DND-41 (cell line): ENCODE measurements at regions not wholly inside any gene's neighbourhood (a gene's known extent, or its start where the extent isn't known, plus 50 kb on each side); places are given as distances from the start of the nearest gene placed in this dataset.
A peak's percentile ranks its signal among the peaks of the same experiment; 100 is the strongest.
"Not testable (repeated sequence)": the region's sequence is repeated elsewhere in the genome, so short reads cannot be mapped to it uniquely, and the experiment has no call there.

Experiments used
- ATAC-seq: fragments of 200-7000 bp; cut with Tn5 transposase; 3 replicates; pipeline ENCODE4 v1.9.1; 2021; ENCODE audit warnings: low read depth; ENCODE audit not compliant: insufficient read depth
- DNase-seq: peaks from one replicate; pipeline ENCODE4 v3.0.0-alpha.2; 2020
- H2AFZ ChIP-seq: 2 replicates; pipeline ENCODE4 v1.6.0; 2012; ENCODE audit warnings: low read depth, low read length
- H3K27ac ChIP-seq: 2 replicates; pipeline ENCODE4 v1.5.1; 2012; ENCODE audit warnings: low read length, inconsistent platforms
- H3K27me3 ChIP-seq: fragments of 200-600 bp; sonication (generic); 2 replicates; pipeline ENCODE4 v1.6.0; 2012; ENCODE audit warnings: low read length, mild to moderate bottlenecking, inconsistent platforms; ENCODE audit not compliant: insufficient read depth, poor library complexity
- H3K36me3 ChIP-seq: 2 replicates; pipeline ENCODE4 v1.5.1; 2012; ENCODE audit warnings: low read length, inconsistent platforms; ENCODE audit not compliant: insufficient read depth
- H3K4me1 ChIP-seq: 2 replicates; pipeline ENCODE4 v1.5.1; 2012; ENCODE audit warnings: mild to moderate bottlenecking, low read length; ENCODE audit not compliant: insufficient read depth
- H3K4me2 ChIP-seq: 2 replicates; pipeline ENCODE4 v1.6.0; 2012; ENCODE audit warnings: mild to moderate bottlenecking, moderate library complexity, low read length, inconsistent platforms; ENCODE audit not compliant: insufficient read depth
- H3K4me3 ChIP-seq, 2 experiments: fragments of 200-600 bp in 1 of 2; shearing (Covaris generic) in 1 of 2; 2 replicates each; pipeline ENCODE4 v1.5.1; 2012 to 2016; ENCODE audit warnings: inconsistent platforms in 2 of 2, low read length in 2 of 2, mild to moderate bottlenecking in 2 of 2, low read depth in 1 of 2, moderate library complexity in 1 of 2
- H3K79me2 ChIP-seq: 2 replicates; pipeline ENCODE4 v1.6.0; 2012; ENCODE audit warnings: low read length, inconsistent platforms; ENCODE audit not compliant: insufficient read depth
- H3K9ac ChIP-seq: 2 replicates; pipeline ENCODE4 v1.6.0; 2012; ENCODE audit warnings: low read depth, mild to moderate bottlenecking, inconsistent platforms, low read length, moderate library complexity
- H3K9me3 ChIP-seq: 2 replicates; pipeline ENCODE4 v1.5.1; 2012; ENCODE audit warnings: low read length, moderate library complexity, mild to moderate bottlenecking, inconsistent platforms; ENCODE audit not compliant: insufficient read depth, severe bottlenecking
- H4K20me1 ChIP-seq: 2 replicates; pipeline ENCODE4 v1.6.0; 2012; ENCODE audit warnings: low read length; ENCODE audit not compliant: insufficient read depth
- TF ChIP-seq, protein P1 (sequence below): IDR thresholded peaks from 2 replicates; pipeline ENCODE4 v1.5.1; 2012; ENCODE audit warnings: borderline replicate concordance, low read length, moderate library complexity, mild to moderate bottlenecking; ENCODE audit not compliant: poor library complexity, severe bottlenecking; ENCODE audit errors: extremely low read depth

DNA sequence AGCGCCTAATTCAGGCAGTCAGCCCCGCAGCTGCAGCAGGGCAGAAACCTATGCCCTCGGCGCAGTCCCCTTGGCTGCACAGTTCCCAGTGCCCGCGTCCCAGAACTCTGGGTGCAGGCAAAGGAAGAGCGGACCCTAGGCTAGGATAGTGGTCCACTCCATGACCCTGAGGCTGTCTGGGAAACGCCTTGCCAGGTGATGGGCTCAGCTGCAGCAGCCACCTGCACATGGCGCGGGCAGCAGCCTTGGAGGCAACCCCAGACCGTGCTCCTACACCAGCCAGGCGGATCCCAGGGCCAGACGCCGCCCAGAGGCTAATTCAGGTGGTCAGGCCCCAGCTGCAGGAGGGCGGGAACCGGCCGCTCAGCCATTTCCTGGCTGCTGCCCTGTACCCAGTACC lies 83.0 kb downstream of the POTEC start:
- not testable (repeated sequence) for H3K27me3 ChIP-seq, DNase-seq, H3K79me2 ChIP-seq, H2AFZ ChIP-seq, ATAC-seq, H3K27ac ChIP-seq, H3K9ac ChIP-seq, H3K4me3 ChIP-seq, H3K36me3 ChIP-seq, H3K9me3 ChIP-seq, H3K4me1 ChIP-seq, H3K4me2 ChIP-seq, H4K20me1 ChIP-seq

DNA sequence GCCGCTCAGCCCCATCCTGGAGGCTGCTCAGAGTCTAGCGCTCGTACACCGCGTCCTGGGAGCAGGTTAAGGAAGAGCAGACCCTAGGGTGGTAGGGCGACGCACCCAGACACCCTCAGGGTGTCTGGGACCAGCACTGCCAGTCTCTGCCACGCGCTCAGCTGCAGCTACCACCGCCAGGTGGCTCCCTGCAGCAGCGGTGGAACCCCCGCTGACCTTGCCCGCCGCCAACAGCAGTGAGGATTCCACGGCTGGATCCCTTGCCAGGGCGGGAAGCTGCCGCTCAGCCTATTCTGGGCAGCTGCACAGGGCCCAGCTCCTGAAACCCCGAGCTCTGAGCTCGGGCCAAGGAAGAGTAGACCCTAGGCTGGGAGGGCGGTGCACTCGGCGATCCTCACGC lies 83.6 kb downstream of the POTEC start:
- not testable (repeated sequence) for H2AFZ ChIP-seq, H3K36me3 ChIP-seq, H3K4me1 ChIP-seq, H3K79me2 ChIP-seq, H4K20me1 ChIP-seq, H3K9me3 ChIP-seq, H3K4me2 ChIP-seq, H3K27ac ChIP-seq, H3K9ac ChIP-seq, DNase-seq, H3K27me3 ChIP-seq, ATAC-seq, H3K4me3 ChIP-seq

DNA sequence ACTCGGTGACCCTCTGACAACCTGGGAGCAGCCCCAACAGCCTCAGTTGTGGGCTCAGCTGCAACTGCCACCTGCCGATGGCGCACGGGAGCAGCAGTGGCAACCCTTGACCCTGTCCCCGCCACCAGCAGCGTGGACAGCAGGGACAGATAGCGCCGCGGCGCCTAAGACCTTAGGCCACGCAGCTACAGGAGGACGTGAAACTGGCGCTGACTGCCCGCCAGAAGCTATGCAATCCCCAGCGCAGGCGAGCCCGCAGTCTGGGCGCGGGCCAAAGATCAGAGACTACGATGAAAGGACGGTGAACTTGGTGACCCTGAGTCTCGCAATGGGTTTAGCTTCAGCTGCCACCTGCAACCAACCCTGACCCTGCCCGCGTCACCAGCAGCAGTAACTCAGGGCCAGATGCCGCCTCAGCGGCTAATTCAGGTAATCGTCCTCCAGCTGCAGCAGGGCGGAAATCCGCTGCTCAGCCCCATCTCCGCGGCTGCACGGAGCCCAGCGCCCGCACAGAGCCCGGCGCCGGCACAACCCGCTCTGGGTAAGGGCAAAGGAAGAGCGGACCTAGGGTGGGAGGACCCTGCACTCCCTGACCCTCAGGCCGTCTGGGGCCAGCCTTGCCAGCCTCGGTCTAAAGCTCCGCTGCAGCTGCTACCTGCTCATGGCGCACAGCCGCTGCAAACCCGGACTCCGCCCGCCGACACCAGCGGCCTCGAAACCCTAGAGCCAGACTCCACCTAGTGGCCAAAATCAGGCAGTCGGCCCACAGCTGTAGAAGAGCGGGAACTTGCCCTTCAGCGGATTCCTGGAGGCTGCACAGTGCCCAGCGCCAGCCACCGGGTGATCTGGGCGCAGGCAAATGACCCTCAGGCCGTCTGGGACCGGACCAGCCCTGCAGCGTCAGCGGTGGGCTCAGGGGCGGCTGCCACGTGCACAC lies 85.1 kb downstream of the POTEC start:
- H3K4me2 ChIP-seq, result peak overlapping the region; percentile 53
- H3K27me3 ChIP-seq, H3K36me3 ChIP-seq, H3K27ac ChIP-seq, H4K20me1 ChIP-seq, H3K9me3 ChIP-seq, H3K79me2 ChIP-seq, H3K4me1 ChIP-seq: not testable (repeated sequence)
- ATAC-seq, result peak; percentile 78
- H2AFZ ChIP-seq, result peak overlapping the region; percentile 45
- H3K4me3 ChIP-seq, result peak overlapping the region in 1 of 2 experiments; percentile 53; a peak in 2 of 4 replicates
- peak overlapping the region; percentile 39; the same call in 1 of the 2 replicates for H3K9ac ChIP-seq
- DNase-seq, result peak; percentile 84
- TF ChIP-seq, protein P1, sequence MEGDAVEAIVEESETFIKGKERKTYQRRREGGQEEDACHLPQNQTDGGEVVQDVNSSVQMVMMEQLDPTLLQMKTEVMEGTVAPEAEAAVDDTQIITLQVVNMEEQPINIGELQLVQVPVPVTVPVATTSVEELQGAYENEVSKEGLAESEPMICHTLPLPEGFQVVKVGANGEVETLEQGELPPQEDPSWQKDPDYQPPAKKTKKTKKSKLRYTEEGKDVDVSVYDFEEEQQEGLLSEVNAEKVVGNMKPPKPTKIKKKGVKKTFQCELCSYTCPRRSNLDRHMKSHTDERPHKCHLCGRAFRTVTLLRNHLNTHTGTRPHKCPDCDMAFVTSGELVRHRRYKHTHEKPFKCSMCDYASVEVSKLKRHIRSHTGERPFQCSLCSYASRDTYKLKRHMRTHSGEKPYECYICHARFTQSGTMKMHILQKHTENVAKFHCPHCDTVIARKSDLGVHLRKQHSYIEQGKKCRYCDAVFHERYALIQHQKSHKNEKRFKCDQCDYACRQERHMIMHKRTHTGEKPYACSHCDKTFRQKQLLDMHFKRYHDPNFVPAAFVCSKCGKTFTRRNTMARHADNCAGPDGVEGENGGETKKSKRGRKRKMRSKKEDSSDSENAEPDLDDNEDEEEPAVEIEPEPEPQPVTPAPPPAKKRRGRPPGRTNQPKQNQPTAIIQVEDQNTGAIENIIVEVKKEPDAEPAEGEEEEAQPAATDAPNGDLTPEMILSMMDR, result peak; percentile 55

DNA sequence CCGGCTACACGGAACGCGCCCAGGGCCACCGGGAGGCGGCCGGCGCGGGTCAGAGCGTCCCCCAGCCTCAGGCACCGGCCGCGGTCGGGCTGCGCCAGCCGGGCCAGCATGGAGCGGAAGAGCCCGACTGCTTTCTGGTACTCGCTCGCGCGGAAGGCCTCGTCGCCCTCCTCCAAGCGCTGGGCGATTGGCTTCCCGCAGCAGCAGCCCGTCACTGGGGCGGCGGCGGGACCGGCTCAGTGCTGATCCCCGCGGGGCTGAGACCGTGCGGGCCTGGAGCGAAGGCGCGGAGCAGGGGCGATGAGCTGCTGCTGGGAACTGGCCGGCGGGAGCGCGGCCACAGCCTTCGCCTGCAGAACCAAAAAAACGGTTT lies 92.8 kb downstream of the POTEC start:
- not testable (repeated sequence) for H4K20me1 ChIP-seq, DNase-seq, H3K27me3 ChIP-seq, H3K9ac ChIP-seq, H3K36me3 ChIP-seq, H3K4me2 ChIP-seq, H3K27ac ChIP-seq, H3K79me2 ChIP-seq, H2AFZ ChIP-seq, H3K4me3 ChIP-seq, H3K4me1 ChIP-seq, H3K9me3 ChIP-seq, ATAC-seq

DNA sequence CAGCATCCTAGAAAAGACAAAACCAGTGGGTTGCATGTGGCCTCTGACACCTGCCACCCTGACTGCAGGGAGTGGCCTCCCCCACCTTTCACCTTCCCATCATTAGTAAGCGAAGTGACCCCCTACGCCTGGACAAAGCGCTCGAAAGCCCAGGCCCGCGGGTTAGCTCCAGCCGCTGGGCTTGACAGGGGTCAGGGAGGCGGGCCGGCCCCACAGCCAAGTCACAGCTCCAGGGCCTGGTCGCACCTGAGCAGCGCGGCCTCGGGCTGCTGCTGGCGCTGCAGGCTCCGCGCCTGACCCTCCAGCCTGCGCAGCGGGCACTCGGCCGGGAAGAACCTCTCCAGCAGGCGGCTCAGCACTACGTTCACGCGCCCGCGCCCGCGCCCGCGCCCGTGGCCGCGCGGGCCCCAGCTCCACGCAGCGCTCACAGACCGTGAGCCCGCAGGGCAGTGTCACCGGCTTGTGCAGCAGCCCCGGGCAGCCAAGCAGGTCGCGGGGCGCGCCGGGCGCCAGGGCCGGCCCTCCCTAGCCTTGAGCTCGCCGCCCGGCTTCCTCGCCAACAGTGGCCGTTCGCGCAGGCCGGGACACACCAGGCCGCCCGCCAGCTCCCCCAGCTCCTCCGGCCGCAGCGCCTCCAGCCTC lies 93.3 kb downstream of the POTEC start:
- not testable (repeated sequence) for H3K27me3 ChIP-seq, H3K9me3 ChIP-seq, ATAC-seq, H3K4me3 ChIP-seq, H4K20me1 ChIP-seq, H3K4me2 ChIP-seq, H2AFZ ChIP-seq, H3K36me3 ChIP-seq, H3K4me1 ChIP-seq, H3K9ac ChIP-seq, H3K79me2 ChIP-seq, H3K27ac ChIP-seq, DNase-seq

DNA sequence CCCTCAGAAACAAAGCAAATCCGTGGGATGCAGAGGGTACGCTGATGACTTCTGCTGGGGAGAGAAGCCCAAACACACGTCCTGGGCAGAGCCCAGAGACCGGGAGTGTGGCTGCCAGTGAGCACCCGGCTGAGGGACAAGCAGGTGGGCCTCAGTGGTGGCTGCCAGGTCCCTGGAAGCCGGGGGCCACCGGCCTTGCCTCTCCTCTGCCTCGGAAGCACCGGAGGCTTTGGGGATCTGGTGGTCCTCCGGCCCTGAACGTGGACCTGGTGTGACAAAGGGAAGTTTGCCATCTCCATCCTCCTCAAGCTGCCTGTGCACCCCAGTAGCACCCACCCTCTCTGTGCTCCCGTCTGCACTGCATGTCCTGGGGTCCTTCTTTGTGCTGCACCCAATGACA lies 94.3 kb downstream of the POTEC start:
- not testable (repeated sequence) for ATAC-seq, H3K4me3 ChIP-seq, H3K4me1 ChIP-seq, H3K9ac ChIP-seq, H3K36me3 ChIP-seq, H3K79me2 ChIP-seq, H2AFZ ChIP-seq, H3K4me2 ChIP-seq, H3K27me3 ChIP-seq, H3K9me3 ChIP-seq, H4K20me1 ChIP-seq, DNase-seq, H3K27ac ChIP-seq

DNA sequence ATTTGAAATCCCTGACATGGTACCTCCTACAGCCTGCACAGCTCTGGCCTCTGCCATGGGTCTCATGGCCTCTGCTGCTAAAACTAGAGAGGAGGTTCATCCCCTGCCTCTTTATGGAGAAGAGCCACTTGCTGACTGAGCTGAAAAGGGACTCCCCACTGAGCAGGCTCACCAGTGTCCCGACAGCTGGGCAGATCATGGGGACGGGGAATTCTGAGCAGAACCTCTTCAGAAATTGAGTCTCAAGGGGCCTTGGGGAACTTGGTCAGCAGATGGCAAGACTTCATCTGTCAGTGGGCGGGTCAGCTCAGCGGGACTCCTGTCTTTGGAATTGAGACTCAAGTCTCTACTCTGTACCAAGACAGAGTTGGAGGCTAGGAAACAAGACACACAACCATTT lies 95.7 kb downstream of the POTEC start:
- not testable (repeated sequence) for H3K36me3 ChIP-seq, H3K9ac ChIP-seq, H3K79me2 ChIP-seq, H3K4me2 ChIP-seq, H2AFZ ChIP-seq, ATAC-seq, H3K27me3 ChIP-seq, H4K20me1 ChIP-seq, H3K27ac ChIP-seq, H3K4me3 ChIP-seq, H3K4me1 ChIP-seq, H3K9me3 ChIP-seq, DNase-seq
